Effector memory CD4-positive, alpha-beta T cell (primary cell): ENCODE measurements at regions not wholly inside any gene's neighbourhood (a gene's known extent, or its start where the extent isn't known, plus 50 kb on each side); places are given as distances from the start of the nearest gene placed in this dataset.

ENCODE experiments used
- DNase-seq, 3 donors: peaks; one replicate each; pipeline ENCODE4 v3.0.0-alpha.2; 2020
- H3K27ac ChIP-seq: 2 replicates; pipeline ENCODE4 v1.7.0; 2013; ENCODE audit warnings: mild to moderate bottlenecking, low read length, moderate library complexity; ENCODE audit not compliant: insufficient read depth, poor library complexity, severe bottlenecking
- H3K27me3 ChIP-seq: replicated peaks from 2 replicates; pipeline ENCODE4 v1.7.0; 2013; ENCODE audit warnings: mild to moderate bottlenecking, low read length; ENCODE audit not compliant: insufficient read depth, control insufficient read depth, poor library complexity, severe bottlenecking
- H3K36me3 ChIP-seq: 2 replicates; pipeline ENCODE4 v1.7.0; 2013; ENCODE audit warnings: mild to moderate bottlenecking, low read length, moderate library complexity; ENCODE audit not compliant: control insufficient read depth, insufficient read depth
- H3K4me1 ChIP-seq: 2 replicates; pipeline ENCODE4 v1.7.0; 2013; ENCODE audit warnings: low read length, mild to moderate bottlenecking; ENCODE audit not compliant: control insufficient read depth, insufficient read depth, poor library complexity, severe bottlenecking
- H3K4me3 ChIP-seq: 2 replicates; pipeline ENCODE4 v1.7.0; 2013; ENCODE audit warnings: low read length, low read depth, mild to moderate bottlenecking; ENCODE audit not compliant: insufficient read depth, poor library complexity, severe bottlenecking
- H3K9me3 ChIP-seq: 2 replicates; pipeline ENCODE4 v1.7.0; 2013; ENCODE audit warnings: mild to moderate bottlenecking, low read length, moderate library complexity; ENCODE audit not compliant: control insufficient read depth

DNA sequence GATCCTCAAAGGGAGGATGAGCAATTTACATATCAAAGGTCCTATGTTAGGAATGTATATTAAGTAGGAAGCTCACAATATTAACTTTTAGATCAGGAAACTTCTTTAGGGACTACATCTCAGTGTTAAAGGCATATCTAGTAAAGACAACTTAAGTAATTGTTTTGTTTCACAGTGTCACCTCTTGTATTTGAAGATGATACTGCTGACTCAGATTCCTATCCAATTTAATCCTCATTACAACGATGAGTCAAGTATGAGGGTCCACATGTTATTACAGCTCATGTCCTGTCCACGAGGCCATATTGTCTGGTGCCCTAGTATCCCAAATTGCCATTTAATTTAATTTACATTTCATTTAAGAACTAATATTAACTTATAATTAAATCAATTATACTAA lies 523.9 kb downstream of the CCDC85A start:
- H3K27me3 ChIP-seq: no peaks in the 10 kb centered on the region
- no peak for DNase-seq
- H3K9me3 ChIP-seq: no peaks in the 10 kb centered on the region
- no peaks in the 10 kb centered on the region for H3K4me1 ChIP-seq
- H3K4me3 ChIP-seq: no peak overlapping the region
- H3K36me3 ChIP-seq: no peaks in the 10 kb centered on the region
- H3K27ac ChIP-seq: no peak overlapping the region

DNA sequence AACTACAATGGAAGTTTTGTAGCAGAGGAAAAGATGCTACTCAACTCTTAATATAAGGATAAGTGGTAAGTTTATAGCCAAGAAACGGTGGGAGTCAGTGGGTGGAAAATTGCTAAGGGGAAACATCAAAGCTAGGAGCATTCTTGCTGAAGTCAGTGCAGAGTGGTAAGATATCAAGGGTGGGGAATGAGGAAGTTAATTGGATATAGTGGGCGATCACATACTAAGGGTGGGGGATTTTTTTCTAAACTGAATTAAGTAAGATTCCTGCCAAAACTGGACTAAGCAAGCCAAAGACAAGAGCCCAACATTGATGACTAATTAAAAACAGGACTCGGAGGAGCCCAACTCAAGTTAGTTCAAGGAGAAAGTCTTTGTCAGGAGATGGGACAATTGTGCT lies 525.4 kb downstream of the CCDC85A start:
- Histone ChIP-seq H3K4me1 (no peaks in the 10 kb centered on the region), H3K9me3 (no peaks in the 10 kb centered on the region), H3K27me3 (no peaks in the 10 kb centered on the region), H3K36me3 (no peaks in the 10 kb centered on the region), H3K27ac (no peak overlapping the region), H3K4me3 (no peak overlapping the region)
- DNase-seq: no peak

DNA sequence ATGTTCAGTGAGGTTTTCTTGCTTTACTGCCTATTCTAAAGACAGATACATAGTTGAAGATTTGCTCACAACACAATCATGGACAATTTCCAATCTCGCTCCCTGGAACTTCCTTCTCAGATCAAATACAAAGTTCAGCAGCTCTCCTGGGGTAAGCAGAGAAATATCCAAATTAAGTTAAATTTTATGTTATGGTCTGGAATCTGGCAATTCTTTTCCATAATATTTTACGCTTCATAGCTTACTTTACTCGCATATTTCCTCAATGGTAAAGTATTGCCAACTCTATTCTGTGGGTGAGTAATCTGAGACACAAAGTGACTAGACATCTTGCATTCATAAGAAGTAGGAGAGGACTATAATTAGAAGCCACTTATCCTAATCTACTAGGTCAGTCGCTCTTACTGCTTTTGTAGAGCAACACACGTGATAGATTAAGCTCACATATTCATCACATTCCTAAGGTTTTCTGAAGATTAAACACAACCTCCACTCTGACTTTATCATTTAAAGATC lies 529.4 kb downstream of the CCDC85A start:
- Histone ChIP-seq H3K4me1 (no peaks in the 10 kb centered on the region), H3K27me3 (no peaks in the 10 kb centered on the region), H3K36me3 (no peaks in the 10 kb centered on the region), H3K27ac (no peak overlapping the region), H3K9me3 (no peaks in the 10 kb centered on the region), H3K4me3 (no peak overlapping the region)
- no peak for DNase-seq

DNA sequence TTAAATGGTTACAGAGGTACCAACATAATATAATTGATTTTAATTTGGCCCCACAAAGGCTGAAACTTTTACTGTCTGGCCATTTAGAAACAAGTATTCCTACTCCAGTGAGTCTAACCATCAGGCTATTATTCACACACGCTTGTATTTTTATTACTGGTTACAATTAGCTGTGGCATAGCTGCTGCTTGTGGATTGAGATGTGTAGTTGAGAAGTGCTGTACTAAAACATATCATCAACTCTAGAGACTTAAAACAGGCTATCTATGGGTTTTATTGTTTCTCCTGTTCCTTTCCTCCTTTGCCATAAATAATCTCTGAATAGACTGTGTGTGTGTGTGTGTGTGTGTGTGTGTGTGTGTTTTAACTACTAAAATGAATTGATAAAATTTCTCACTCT lies 530.2 kb downstream of the CCDC85A start:
- Histone ChIP-seq H3K9me3 (no peaks in the 10 kb centered on the region), H3K27ac (no peak overlapping the region), H3K36me3 (no peaks in the 10 kb centered on the region), H3K4me1 (no peaks in the 10 kb centered on the region), H3K4me3 (no peak overlapping the region), H3K27me3 (no peaks in the 10 kb centered on the region)
- no peak for DNase-seq

DNA sequence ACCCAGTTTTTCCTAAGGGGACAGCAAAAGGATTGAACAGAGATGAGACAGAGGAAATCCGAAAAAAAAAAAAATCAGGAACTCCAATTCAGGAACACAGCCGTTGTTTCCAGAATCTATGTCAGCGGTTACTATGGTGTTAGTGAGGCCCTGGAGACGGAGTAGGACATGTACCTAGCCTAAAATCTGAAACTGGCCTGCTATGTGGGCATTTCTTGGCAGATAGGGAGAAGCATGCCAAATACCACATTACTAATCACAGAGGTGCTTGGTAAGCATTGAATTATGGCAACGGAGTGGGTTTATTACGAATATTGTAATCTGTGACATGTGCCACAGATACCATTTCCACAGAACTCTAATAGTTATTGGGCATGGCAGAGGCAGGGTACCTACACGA lies 530.6 kb downstream of the CCDC85A start:
- H3K27me3 ChIP-seq: no peaks in the 10 kb centered on the region
- no peaks in the 10 kb centered on the region for H3K9me3 ChIP-seq
- H3K4me3 ChIP-seq: no peak overlapping the region
- H3K27ac ChIP-seq: no peak overlapping the region
- no peaks in the 10 kb centered on the region for H3K4me1 ChIP-seq
- no peak for DNase-seq
- no peaks in the 10 kb centered on the region for H3K36me3 ChIP-seq

DNA sequence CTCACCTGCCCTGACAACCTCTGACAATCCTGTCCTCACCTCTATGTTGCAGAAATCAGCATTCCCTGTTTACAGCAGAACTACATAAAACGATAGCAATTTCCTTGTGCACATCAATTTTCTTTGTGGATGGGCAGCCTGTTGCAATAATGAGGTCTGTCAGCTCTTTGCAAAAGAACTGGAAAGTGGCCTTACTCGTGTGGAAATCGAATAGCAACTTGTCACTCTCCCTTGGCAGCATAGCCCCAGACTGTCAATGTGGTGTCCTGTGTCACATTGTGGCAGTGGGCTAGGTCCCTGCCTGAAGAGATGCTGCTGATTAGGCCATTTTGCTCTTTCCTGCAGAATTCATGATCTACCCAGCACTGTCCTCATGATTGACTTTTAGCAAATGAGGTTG lies 531.9 kb downstream of the CCDC85A start:
- Histone ChIP-seq H3K9me3 (no peaks in the 10 kb centered on the region), H3K27me3 (no peaks in the 10 kb centered on the region), H3K4me1 (no peaks in the 10 kb centered on the region), H3K27ac (no peak overlapping the region), H3K36me3 (no peaks in the 10 kb centered on the region), H3K4me3 (no peak overlapping the region)
- no peak for DNase-seq

DNA sequence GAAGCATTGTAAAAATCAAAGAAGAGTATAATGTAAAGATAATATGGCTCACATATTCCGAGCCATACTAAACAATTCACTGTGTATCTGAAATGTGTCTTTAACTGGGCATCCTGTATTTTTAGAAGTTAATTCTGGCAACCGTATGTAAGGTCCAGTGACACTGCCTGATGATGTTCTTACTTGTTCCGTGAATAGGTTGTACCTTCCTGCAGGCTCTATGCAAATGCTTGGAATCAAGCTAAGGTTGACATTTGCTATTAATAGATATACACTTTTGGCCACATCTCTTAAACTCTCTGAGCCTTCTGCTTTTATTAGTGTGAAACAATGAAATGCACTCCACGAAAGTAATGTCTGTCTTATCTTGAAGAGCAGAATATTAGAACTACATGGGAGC lies 534.6 kb downstream of the CCDC85A start:
- H3K27me3 ChIP-seq: no peaks in the 10 kb centered on the region
- H3K9me3 ChIP-seq: no peaks in the 10 kb centered on the region
- no peak for DNase-seq
- H3K4me3 ChIP-seq: no peak overlapping the region
- H3K4me1 ChIP-seq: no peaks in the 10 kb centered on the region
- no peaks in the 10 kb centered on the region for H3K36me3 ChIP-seq
- H3K27ac ChIP-seq: no peak overlapping the region

DNA sequence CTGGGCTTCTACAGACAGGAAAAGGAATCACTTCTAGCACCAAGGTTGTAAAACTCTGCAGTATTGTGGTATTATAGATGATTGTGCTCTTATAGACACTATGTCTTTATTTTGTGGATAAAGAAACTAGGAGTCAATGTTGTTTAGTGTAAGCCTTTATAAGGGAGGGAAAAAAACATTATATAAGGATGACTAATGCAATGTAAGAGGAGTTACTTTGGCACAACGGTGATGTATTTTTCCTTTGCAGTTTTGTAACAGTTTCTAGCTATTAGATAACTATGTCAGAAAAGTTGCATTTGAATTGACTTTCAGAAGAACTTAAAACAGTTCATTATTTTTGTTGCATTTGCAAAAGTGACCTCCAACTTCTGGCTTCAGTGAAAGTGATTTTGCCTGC lies 545.4 kb downstream of the CCDC85A start:
- no peaks in the 10 kb centered on the region for H3K4me1 ChIP-seq
- H3K27ac ChIP-seq: no peak overlapping the region
- H3K36me3 ChIP-seq: no peaks in the 10 kb centered on the region
- no peak overlapping the region for H3K4me3 ChIP-seq
- H3K27me3 ChIP-seq: no peaks in the 10 kb centered on the region
- no peaks in the 10 kb centered on the region for H3K9me3 ChIP-seq
- no peak for DNase-seq

DNA sequence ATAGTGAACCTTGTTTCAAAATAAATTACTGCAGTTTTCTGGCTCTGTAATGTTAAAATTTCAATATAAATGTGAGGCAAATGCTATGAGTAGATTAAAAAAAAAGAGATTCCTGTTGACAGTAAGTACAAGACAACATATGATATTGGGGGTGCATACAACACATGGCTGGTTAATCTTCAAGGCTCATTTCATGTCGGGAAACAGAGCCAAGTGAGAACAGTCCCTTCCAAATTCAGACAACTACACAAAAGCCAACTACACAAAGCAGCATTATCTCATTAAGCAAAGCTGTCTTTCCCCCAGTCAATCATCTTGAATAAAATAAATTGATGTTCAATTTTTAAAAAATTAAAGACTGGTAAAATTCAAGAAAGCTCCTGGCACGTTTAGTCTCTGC lies 549.2 kb downstream of the CCDC85A start:
- no peaks in the 10 kb centered on the region for H3K27me3 ChIP-seq
- H3K9me3 ChIP-seq: no peaks in the 10 kb centered on the region
- H3K4me1 ChIP-seq: no peaks in the 10 kb centered on the region
- H3K4me3 ChIP-seq: no peak overlapping the region
- DNase-seq: no peak
- no peaks in the 10 kb centered on the region for H3K36me3 ChIP-seq
- H3K27ac ChIP-seq: no peak overlapping the region

DNA sequence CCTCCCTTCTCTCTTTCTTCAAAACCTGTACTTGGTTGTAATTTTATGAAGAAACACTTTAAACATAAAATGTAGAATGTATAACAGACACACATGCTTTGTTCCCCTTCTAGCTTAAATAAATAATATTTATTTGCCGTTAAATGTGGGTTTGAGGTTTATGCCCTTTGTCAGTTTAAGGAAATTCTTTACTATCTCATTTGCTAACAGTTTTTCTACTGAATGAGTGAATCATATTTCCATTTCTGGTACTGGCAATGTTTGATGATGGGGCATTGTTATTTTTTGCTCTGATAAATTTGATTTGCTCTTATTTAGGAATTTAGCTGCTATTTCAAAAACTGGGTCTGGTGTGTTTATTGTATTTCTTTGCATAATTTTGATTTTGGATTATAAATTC lies 555.6 kb downstream of the CCDC85A start:
- H3K36me3 ChIP-seq: no peaks in the 10 kb centered on the region
- H3K4me3 ChIP-seq: no peak overlapping the region
- no peaks in the 10 kb centered on the region for H3K9me3 ChIP-seq
- H3K4me1 ChIP-seq: no peaks in the 10 kb centered on the region
- H3K27ac ChIP-seq: no peak overlapping the region
- DNase-seq: no peak
- no peaks in the 10 kb centered on the region for H3K27me3 ChIP-seq

DNA sequence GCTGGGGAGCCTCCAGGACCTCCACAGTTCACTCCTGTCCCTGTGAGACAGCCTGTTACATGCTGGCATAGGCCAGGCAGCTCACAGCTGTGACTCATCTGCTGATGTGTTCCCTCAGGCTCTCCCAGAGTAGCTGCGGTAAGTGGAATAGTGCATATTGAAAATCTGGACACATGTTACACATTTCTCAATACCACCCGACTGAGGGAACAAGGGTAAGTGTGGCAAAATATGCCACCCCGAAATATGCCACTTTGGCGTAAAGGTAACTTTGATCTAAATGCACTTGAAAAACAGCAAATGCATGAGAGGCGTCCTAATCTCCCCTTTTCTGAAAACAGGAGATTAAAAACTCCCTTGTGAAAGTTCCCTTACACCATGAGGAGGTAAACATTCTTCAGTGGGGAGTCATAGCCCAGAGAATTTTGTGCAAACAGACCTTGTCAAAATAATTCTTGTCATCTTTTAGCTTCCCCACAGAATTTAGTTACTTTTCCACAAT lies 557.9 kb downstream of the CCDC85A start:
- H3K27me3 ChIP-seq: no peaks in the 10 kb centered on the region
- no peak overlapping the region for H3K4me3 ChIP-seq
- no peak overlapping the region for H3K27ac ChIP-seq
- H3K9me3 ChIP-seq: no peaks in the 10 kb centered on the region
- no peaks in the 10 kb centered on the region for H3K36me3 ChIP-seq
- no peaks in the 10 kb centered on the region for H3K4me1 ChIP-seq
- DNase-seq: no peak
